ENCODE measurements at regions not wholly inside any gene's neighbourhood (a gene's known extent, or its start where the extent isn't known, plus 50 kb on each side); places are given as distances from the start of the nearest gene placed in this dataset.

- in situ Hi-C loops (cut with MboI; ENCODE audit: low sequenced_read_pairs): no loop called here
Measured at GRCh38 chr5:145283141-145283810, 551.9 kb downstream of the PRELID2 start.

GRCh38 chr5:145280806-145281205 is 554.3 kb downstream of the PRELID2 start:
- in situ Hi-C loops (cut with MboI; ENCODE audit: low sequenced_read_pairs): no loop called here

DNA sequence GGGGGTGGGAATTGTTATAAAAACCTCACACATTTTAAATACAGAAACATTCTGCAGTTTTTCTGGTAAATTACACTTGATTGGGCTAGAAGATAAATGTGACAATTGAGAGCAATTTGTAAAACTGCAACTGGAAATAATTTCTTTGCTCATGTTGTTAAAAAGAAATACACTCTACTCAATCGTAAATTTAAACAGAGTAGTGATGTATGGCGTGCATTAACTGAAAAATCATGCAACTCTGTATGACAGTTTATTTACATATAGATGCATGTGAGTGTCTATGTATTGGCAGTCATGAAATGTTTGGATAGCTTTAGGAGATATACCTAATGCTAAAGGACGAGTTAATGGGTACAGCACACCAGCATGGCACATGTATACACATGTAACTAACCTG is 554.9 kb downstream of the PRELID2 start:
- in situ Hi-C loops (cut with MboI; ENCODE audit: low sequenced_read_pairs): no loop called here

DNA sequence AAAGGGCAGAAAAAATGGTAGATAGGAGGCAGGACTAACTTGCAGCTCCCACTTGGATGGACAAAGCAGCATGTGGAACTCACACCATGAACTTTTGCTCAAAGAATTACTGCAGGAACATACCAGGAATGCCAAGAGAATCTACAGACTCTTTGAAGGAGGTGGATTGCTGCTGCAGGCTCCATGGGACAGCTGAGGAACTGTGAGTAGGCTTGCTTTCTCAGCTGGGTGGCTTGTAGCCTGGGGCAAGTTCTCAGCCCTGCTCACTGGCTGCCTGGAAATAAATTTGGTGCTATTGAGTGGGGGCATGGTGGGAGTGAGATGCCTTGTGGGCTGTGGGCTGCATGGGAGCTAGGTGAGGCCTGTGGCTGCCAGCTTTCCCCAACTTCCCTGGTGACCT is 574.5 kb downstream of the PRELID2 start:
- in situ Hi-C loops (cut with MboI; ENCODE audit: low sequenced_read_pairs): no loop called here

- in situ Hi-C loops (cut with MboI; ENCODE audit: low sequenced_read_pairs): no loop called here
Measured at GRCh38 chr5:145247745-145248040, 587.4 kb downstream of the PRELID2 start.

- in situ Hi-C loops (cut with MboI; ENCODE audit: low sequenced_read_pairs): no loop called here
Measured at GRCh38 chr5:145246961-145247744, 588.0 kb downstream of the PRELID2 start.

DNA sequence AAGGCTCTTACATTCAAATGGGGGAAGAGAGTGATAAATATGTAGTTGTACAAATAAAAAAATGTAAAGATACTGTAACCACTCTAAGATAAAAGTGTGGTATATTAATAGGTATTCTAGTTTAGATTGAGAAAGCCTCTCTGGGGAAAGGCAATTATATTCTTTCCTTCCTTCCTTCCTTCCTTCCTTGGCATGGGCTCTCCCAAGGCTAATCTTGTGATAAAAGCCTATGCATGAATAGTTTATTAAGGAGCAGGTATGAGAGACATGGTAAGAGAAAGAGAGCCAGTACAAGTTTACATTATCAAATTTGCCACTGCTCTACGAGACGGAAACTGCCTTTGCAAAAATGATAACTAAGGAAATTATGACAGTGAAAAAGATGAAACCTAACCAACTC is 588.8 kb downstream of the PRELID2 start:
- in situ Hi-C loops (cut with MboI; ENCODE audit: low sequenced_read_pairs): no loop called here

GRCh38 chr5:145245354-145245753 is 589.8 kb downstream of the PRELID2 start:
- in situ Hi-C loops (cut with MboI; ENCODE audit: low sequenced_read_pairs): no loop called here

DNA sequence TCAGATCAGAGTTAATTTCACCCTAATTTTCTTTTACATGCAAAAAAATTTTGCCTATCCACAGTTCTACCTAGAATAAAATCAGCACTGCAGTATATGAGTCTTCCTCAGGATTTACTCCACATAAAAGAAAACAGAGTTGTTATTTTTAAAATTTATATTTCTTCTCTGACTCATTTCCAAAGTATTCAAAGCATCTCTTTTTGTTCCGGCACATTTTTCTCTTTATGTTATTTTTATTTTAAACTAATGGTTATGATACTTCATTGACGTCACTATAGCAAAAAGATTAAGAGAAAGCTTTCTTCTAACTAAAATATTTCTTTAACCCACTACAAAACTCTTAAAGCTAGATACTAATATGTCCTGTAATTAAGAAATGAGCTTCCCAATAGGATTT is 590.4 kb downstream of the PRELID2 start:
- in situ Hi-C loops (cut with MboI; ENCODE audit: low sequenced_read_pairs): no loop called here

GRCh38 chr5:145244251-145244650 is 590.9 kb downstream of the PRELID2 start:
- in situ Hi-C loops (cut with MboI; ENCODE audit: low sequenced_read_pairs): no loop called here

- in situ Hi-C loops (cut with MboI; ENCODE audit: low sequenced_read_pairs): no loop called here
Measured at GRCh38 chr5:145243016-145243415, 592.1 kb downstream of the PRELID2 start.

DNA sequence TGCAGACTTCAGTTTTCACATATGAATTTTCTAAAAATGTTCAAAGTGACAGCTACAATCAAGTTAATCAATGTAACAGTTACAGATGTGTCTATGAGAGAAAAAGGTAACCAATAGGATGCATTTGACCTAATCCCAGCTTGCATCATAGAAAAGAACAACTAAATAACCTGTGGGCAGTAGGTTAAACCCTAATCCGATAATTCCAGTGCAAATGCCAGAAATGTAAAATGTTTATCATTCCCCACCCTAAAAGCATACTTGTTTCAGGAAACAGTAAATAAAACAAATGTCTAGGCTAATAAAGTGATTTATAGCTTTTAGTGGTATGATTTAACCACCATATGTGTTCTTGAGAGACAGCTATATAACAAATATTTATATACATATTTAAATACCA is 592.6 kb downstream of the PRELID2 start:
- in situ Hi-C loops (cut with MboI; ENCODE audit: low sequenced_read_pairs): no loop called here

- in situ Hi-C loops (cut with MboI; ENCODE audit: low sequenced_read_pairs): no loop called here
Measured at GRCh38 chr5:145237843-145238242, 597.3 kb downstream of the PRELID2 start.

GRCh38 chr5:145236983-145237382 is 598.2 kb downstream of the PRELID2 start:
- in situ Hi-C loops (cut with MboI; ENCODE audit: low sequenced_read_pairs): no loop called here

DNA sequence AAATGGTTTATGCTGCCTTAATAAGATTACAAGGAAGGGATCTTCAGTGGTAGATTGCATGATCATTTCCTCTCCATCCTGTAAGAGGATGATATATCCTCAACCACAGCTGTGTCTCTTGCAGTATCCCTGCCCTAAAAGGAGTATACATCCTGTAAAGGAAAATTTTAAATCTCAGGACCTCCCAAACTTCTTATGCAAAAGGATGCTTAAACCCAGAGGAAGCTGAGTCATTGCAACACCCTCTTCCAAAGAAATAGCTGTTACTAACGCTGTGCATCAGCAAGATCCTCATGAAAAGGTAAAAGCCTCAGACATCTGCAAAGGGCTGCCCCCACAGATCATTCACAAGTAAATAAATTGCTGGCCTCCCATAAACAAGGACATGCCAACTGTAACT is 599.0 kb downstream of the PRELID2 start:
- in situ Hi-C loops (cut with MboI; ENCODE audit: low sequenced_read_pairs): no loop called here

DNA sequence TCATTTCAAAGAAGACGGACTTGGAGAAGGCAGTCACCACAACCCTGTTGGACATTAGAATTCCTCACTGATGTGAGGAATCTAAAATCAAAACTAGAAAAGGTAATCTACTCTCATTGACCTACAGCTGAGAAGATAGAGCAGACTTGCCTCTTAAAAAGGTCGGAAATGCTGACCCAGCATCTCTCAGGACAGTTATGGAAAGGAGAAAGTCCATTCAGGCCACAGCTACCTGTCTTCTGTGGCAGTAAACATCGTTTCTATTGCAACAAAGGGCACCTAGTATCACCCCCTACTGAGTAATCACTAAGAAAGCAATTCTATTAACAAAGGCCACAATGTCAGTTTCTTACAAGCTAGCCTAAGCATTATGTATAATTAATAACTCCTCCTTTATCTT is 601.7 kb downstream of the PRELID2 start:
- in situ Hi-C loops (cut with MboI; ENCODE audit: low sequenced_read_pairs): no loop called here

DNA sequence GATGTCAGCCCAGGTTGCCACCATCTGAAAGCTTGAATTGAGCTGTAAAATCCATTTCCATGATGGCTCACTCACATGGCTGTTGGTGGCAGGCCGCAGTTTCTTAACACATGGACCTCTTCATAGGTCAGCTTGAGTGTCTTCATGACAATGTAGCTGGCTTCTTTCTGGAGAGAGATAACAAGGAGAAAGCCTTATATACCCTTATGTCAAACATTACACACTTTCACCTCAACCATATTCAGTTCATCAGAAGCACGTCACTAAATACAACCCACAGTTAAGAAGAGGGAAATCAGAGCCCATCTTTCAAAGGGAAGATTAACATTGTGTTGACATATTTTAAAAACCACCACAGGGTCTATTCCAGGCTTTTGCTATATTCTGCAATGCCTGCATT is 604.4 kb downstream of the PRELID2 start:
- in situ Hi-C loops (cut with MboI; ENCODE audit: low sequenced_read_pairs): no loop called here

- in situ Hi-C loops (cut with MboI; ENCODE audit: low sequenced_read_pairs): no loop called here
Measured at GRCh38 chr5:145228564-145228963, 606.6 kb downstream of the PRELID2 start.

- in situ Hi-C loops (cut with MboI; ENCODE audit: low sequenced_read_pairs): no loop called here
Measured at GRCh38 chr5:145227881-145228280, 607.3 kb downstream of the PRELID2 start.

DNA sequence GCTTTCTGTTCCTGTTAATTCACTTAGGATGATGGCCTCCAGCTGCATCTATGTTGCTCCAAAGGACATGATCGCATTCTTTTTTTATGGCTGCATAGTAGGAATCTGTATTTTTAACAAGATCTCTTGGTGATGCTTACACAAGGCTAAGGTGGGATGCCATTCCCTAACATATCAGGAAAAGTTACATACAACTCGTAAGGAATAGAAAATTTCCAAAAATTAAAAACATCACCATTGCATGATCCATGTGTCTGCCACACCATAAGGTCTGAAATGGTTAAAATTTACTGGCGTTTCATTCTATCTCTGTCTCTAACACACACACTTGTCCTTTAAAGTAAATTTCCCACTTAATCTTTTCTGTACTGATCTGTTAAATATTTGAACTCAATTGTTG is 608.4 kb downstream of the PRELID2 start:
- in situ Hi-C loops (cut with MboI; ENCODE audit: low sequenced_read_pairs): no loop called here

- in situ Hi-C loops (cut with MboI; ENCODE audit: low sequenced_read_pairs): no loop called here
Measured at GRCh38 chr5:145225529-145225928, 609.6 kb downstream of the PRELID2 start.

DNA sequence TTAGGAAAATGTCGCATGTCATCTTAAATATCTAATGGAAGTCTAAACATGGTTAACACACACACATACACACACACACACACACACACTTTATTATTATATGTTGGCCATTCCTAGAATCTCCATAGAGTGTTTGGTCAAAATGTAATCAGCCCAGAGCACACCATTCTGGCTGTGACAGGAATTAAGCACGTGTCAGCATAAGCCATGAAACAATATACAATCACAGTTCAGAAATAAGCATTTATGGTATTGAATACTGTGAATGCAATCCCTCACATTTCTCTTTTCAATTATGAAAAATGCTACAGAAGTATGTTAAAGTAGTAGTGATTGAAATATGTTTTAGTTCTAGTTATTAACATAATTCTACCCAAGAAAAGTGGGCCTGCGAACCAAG is 611.6 kb downstream of the PRELID2 start:
- in situ Hi-C loops (cut with MboI; ENCODE audit: low sequenced_read_pairs): no loop called here

DNA sequence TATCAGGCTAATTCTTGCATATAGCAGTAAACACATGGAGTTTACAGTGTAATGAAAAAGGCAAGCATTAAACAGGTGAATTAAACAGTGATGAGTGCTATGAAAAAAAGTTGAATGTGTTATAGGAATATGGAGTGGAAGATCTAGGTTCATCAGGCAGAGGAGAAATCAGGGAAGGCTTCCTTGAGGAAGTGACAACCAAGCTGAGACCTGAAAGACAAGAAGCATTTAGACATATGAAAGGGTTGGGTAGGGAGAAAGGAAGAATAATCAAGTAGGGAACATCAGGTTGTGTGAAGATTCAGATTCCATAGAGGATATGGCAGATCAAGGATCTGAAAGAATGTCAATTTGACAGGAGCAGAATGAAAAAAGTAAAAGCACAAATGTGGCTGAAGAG is 612.5 kb downstream of the PRELID2 start:
- in situ Hi-C loops (cut with MboI; ENCODE audit: low sequenced_read_pairs): no loop called here
